Spleen (tissue), 11 donors: ENCODE measurements at regions not wholly inside any gene's neighbourhood (a gene's known extent, or its start where the extent isn't known, plus 50 kb on each side); places are given as distances from the start of the nearest gene placed in this dataset.

ENCODE experiments used
- DNase-seq: peaks from one replicate; pipeline ENCODE4 v3.0.0-alpha.2; 2020
- H3K27ac ChIP-seq, 8 donors: fragments of 200-600 bp; sonication (generic) in 7 of 8; 1 replicate in 4 of 8; 2 replicates in 4 of 8; pipeline versions ENCODE4 v1.5.0 to v1.8.0; 2016 to 2021; ENCODE audit warnings: inconsistent platforms in 4 of 8, mild to moderate bottlenecking in 4 of 8, moderate library complexity in 1 of 8
- H3K27me3 ChIP-seq, 7 donors: fragments of 200-600 bp; sonication (generic) in 6 of 7; replicated peaks in 1 of 7; 1 replicate in 4 of 7; 2 replicates in 3 of 7; pipeline versions ENCODE4 v1.5.0 to v1.8.0; 2016 to 2021; ENCODE audit warnings: inconsistent platforms in 3 of 7, mild to moderate bottlenecking in 1 of 7
- H3K36me3 ChIP-seq, 6 donors: fragments of 200-600 bp; sonication (generic) in 5 of 6; 1 replicate in 4 of 6; 2 replicates in 2 of 6; pipeline versions ENCODE4 v1.5.0 to v1.8.0; 2016 to 2021; ENCODE audit warnings: inconsistent platforms in 2 of 6
- H3K4me1 ChIP-seq, 6 donors: fragments of 200-600 bp; sonication (generic) in 5 of 6; 1 replicate in 3 of 6; 2 replicates in 3 of 6; pipeline versions ENCODE4 v1.5.0 to v1.8.0; 2016 to 2021; ENCODE audit warnings: inconsistent platforms in 3 of 6
- H3K4me3 ChIP-seq, 8 donors: fragments of 200-600 bp; sonication (generic) in 7 of 8; 1 replicate in 4 of 8; 2 replicates in 4 of 8; pipeline versions ENCODE4 v1.5.0 to v1.8.0; 2016 to 2021; ENCODE audit warnings: inconsistent platforms in 4 of 8, mild to moderate bottlenecking in 4 of 8, moderate library complexity in 2 of 8
- H3K9me3 ChIP-seq, 8 donors: fragments of 200-600 bp; sonication (generic) in 7 of 8; 1 replicate in 4 of 8; 2 replicates in 4 of 8; pipeline versions ENCODE4 v1.5.0 to v1.8.0; 2016 to 2021; ENCODE audit warnings: inconsistent platforms in 4 of 8
- CTCF ChIP-seq, 11 experiments: fragments of 200-600 bp in 7 of 11; fragments of 450-650 bp in 4 of 11; sonication (generic) in 4 of 11; IDR thresholded peaks in 8 of 11; conservative IDR thresholded peaks in 3 of 11; 1 replicate in 7 of 11; 2 replicates in 4 of 11; pipeline versions ENCODE4 v1.4.0 to v1.8.0; 2016 to 2021; ENCODE audit warnings: antibody characterized with exemption in 11 of 11, inconsistent platforms in 4 of 11, mild to moderate bottlenecking in 1 of 11
- POLR2A ChIP-seq, 3 donors: fragments of 450-650 bp; IDR thresholded peaks; one replicate each; pipeline ENCODE4 v1.5.1; 2017; ENCODE audit warnings: antibody characterized with exemption in 3 of 3, mild to moderate bottlenecking in 1 of 3
- POLR2AphosphoS5 ChIP-seq, 3 donors: sonication (generic); formaldehyde crosslinking; IDR thresholded peaks; one replicate each; pipeline ENCODE4 v1.5.1; 2017; ENCODE audit warnings: antibody characterized with exemption in 3 of 3
- WGBS, 5 donors: extraction: QIAGEN DNeasy Blood & Tissue Kit in 3 of 5; methylation state at CpG; one replicate each; pipeline versions ENCODE4 v1.1.5 to v1.1.7; 2013 to 2018; 5-methylcytosine and 5-hydroxymethylcytosine counted together
- intact Hi-C: fragments of 100-400 bp; cut with DNase I; formaldehyde crosslinking; loops from one replicate; pipeline ENCODE4 v1.15.0; 2023; ENCODE audit warnings: low total_unique reads
- donor health status: healthy with polysubstance abuse.
- donor health status: DM: no; HTN: no; CAD: no; lungs with moderate emphysema.
- donor health status: DM: no; HTN: no; CAD: no.
- donor health status: Bipolar disorder and iron deficiency.
- donor health status: healthy.
- donor health status: DM: no; HTN: no; CAD: no.
- donor health status: DM: yes; HTN: yes; CAD: no.

DNA sequence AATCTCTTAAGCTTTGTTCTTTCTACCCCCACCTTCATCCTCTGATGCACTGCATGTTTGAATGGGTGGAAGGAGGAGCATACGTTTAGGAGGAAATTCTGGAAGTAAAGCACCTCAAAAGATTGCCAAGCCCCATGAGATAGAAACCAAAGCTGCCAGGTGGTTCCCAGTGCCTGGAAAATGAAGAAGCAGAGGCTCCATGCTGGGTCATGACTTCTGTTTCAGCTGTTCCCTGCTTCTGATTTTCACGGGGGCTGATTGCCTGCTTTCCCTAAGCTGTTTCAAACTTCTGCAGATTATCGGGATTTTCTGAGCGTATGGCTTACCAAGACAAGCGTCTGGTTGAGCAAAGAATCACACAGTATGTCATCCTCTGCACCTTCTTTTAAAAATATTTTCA, 87.5 kb upstream of the SYNDIG1 start:
- no peak for DNase-seq
- TF ChIP-seq POLR2AphosphoS5 (IDR thresholded peaks at IDR 0.05) (no peak), POLR2A (IDR thresholded peaks at IDR 0.05) (no peak), CTCF (IDR thresholded peaks at IDR 0.05 in 8 of 11, conservative IDR thresholded peaks at IDR 0.05 in 3 of 11) (no peak)
- Histone ChIP-seq H3K4me1 (no peaks in the 10 kb centered on the region), H3K27ac (no peak overlapping the region), H3K36me3 (no peaks in the 10 kb centered on the region), H3K27me3 (peaks cover 0 to 3% (median 0%) of the 10 kb centered on the region in 7 donors), H3K9me3 (no peaks in the 10 kb centered on the region), H3K4me3 (no peak overlapping the region)
- intact Hi-C loops = no loop called here
- WGBS, 5 donors = 68 to 78% (median 73%) methylated on average over 5 of the region's 5 CpGs

DNA sequence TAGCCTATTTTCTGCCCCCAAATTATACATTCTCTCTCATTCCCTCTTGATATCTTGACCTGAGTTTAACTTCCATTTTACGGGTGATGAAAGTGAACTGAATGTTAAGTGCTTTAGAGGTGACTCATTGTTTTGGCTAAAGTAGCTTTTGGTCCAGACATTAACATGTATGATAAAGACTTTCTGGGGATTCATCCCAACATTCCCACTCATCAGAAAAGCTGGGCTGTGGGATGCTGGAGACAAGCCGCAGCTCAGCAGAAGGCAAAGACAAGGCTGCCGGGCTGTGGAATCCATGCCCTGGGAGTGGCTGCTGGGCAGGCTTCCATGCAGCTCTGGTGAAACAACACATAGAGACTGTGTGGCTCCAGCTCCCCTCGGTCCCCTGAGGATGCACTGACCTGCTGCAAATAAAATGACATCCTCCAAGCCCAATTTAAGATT, 89.9 kb upstream of the SYNDIG1 start:
- DNase-seq = no peak
- WGBS, 5 donors = 62 to 81% (median 76%) methylated on average over 4 of the region's 4 CpGs
- Histone ChIP-seq H3K27ac (no peak overlapping the region), H3K36me3 (no peaks in the 10 kb centered on the region), H3K4me3 (no peak overlapping the region), H3K27me3 (peaks cover 0 to 3% (median 0%) of the 10 kb centered on the region in 7 donors), H3K4me1 (no peaks in the 10 kb centered on the region), H3K9me3 (no peaks in the 10 kb centered on the region)
- intact Hi-C loops = no loop called here
- no peak for TF ChIP-seq POLR2AphosphoS5 (IDR thresholded peaks at IDR 0.05)
- no peak for TF ChIP-seq CTCF (IDR thresholded peaks at IDR 0.05 in 8 of 11, conservative IDR thresholded peaks at IDR 0.05 in 3 of 11)
- TF ChIP-seq POLR2A (IDR thresholded peaks at IDR 0.05) = no peak

GRCh38 chr20:24378661-24379483, 90.6 kb upstream of the SYNDIG1 start:
- H3K9me3 ChIP-seq = no peaks in the 10 kb centered on the region
- no peak overlapping the region for H3K27ac ChIP-seq
- WGBS, 5 donors = 58 to 72% (median 64%) methylated on average over 6 of the region's 6 CpGs
- intact Hi-C loops = no loop called here
- H3K36me3 ChIP-seq = no peaks in the 10 kb centered on the region
- H3K27me3 ChIP-seq = peaks cover 0 to 3% (median 0%) of the 10 kb centered on the region in 7 donors
- H3K4me1 ChIP-seq = no peaks in the 10 kb centered on the region
- TF ChIP-seq POLR2AphosphoS5 (IDR thresholded peaks at IDR 0.05) (no peak), POLR2A (IDR thresholded peaks at IDR 0.05) (no peak), CTCF (IDR thresholded peaks at IDR 0.05 in 8 of 11, conservative IDR thresholded peaks at IDR 0.05 in 3 of 11) (no peak)
- no peak overlapping the region for H3K4me3 ChIP-seq
- no peak for DNase-seq

GRCh38 chr20:24376311-24377099, 92.9 kb upstream of the SYNDIG1 start:
- no peak for TF ChIP-seq CTCF (IDR thresholded peaks at IDR 0.05 in 8 of 11, conservative IDR thresholded peaks at IDR 0.05 in 3 of 11)
- no peak for TF ChIP-seq POLR2AphosphoS5 (IDR thresholded peaks at IDR 0.05)
- TF ChIP-seq POLR2A (IDR thresholded peaks at IDR 0.05) = no peak
- Histone ChIP-seq H3K27me3 (no peaks in the 10 kb centered on the region), H3K36me3 (no peaks in the 10 kb centered on the region), H3K9me3 (no peaks in the 10 kb centered on the region), H3K27ac (no peak overlapping the region), H3K4me3 (no peak overlapping the region), H3K4me1 (no peaks in the 10 kb centered on the region)
- intact Hi-C loops = no loop called here
- WGBS, 5 donors = 10 to 30% (median 23%) methylated on average over 2 of the region's 2 CpGs
- DNase-seq = no peak
